GM18505 (cell line): ENCODE measurements at regions not wholly inside any gene's neighbourhood (a gene's known extent, or its start where the extent isn't known, plus 50 kb on each side); places are given as distances from the start of the nearest gene placed in this dataset.

Experiments used
- ATAC-seq: cut with Tn5 transposase; IDR thresholded peaks from one replicate; pipeline ENCODE4 v1.9.1; 2021; ENCODE audit not compliant: unreplicated experiment
- POLR2A ChIP-seq: IDR thresholded peaks from 4 replicates; pipeline ENCODE4 v1.6.1; 2011; ENCODE audit warnings: borderline replicate concordance; ENCODE audit not compliant: insufficient read depth, insufficient read length; ENCODE audit errors: extremely low read depth

- no peak for ATAC-seq
- TF ChIP-seq POLR2A: no peak
Observed at GRCh38 chr2:188917632-188918031, 56.5 kb upstream of the COL3A1 start.

DNA sequence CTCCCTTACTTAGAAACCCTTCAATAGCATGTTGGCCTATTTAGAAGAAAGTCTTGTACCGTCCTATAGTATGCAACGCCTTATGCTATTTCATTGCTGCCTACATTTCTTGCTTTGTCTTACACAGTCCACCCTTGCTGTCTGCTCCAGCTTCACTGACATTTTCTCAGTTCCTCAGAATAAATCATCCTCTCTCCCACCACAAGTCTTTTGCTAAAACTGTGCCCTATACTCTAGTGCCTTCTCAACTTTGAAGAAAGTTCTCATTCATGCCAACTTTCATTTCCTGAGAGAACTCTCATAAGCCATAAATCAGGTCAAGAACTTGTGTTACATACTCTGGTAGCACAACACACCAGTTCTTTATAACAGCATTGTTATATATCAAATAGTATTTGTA, 54.3 kb upstream of the COL3A1 start:
- peak; percentile 59 for ATAC-seq
- no peak for TF ChIP-seq POLR2A

DNA sequence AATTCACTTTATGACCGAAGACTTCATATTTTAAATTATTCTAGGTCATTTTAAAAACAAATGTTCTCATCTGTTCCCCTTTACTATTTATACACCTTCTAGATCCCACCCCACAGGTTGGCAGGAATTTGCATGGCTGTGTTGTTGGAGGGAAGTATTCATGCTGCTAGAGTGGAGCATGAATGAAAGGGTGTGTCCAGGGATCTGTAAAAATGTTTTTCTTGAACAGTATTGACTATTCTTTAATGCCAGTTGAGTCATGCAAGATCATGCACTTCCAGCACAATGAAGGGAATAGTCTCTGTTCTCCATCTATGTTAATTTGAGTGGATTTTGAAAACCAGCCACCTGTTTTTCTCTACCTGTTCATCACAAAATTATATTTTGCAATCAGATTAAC, 52.0 kb upstream of the COL3A1 start:
- ATAC-seq: no peak
- no peak for TF ChIP-seq POLR2A
